ENCODE measurements at regions not wholly inside any gene's neighbourhood (a gene's known extent, or its start where the extent isn't known, plus 50 kb on each side); places are given as distances from the start of the nearest gene placed in this dataset.

DNA sequence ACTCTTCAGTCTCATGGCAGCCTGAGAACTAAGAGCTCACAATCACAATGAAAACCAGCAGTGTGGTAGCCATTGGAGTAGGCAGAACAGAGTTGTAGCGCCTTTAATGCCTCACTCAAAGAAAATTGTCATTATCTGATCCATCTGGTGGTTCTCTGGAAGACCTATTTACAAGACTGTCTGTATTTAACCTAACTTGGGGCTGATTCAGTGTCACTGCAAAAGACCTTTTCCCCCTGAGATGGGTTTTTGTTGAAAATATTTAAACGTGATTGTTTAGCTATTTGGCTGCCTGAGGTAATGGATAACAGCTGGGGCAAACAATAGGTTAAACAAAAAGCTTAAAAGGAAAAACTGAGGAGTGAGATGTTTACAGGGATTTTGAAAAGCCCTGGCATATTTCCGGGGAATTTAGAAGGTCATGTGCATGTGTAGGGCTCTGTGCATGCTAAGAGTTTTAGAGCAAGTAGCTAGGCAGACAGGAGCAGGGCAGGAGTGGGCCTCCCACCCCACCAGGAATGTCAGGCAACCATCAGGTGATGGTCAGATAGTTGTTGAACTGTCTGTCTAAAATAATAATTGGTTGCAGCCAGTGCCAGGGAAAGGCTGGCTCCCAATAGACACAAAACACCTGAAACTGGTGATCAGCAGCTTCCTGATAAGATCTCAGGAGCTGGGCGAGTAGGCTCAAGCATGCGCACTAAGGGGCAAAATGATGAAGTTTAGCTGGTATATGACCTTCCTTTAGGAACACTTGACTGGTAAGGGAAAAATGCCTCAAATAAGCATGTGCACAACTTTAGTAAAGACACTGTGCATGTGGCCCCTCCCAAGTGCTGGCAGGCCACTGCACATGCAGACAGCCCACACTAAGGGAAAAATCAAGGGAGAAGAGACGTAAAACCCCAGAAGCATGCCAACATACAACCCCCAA is 70.8 kb upstream of the AKIRIN2 start:
- H3K27ac ChIP-seq = no peak overlapping the region
- TF ChIP-seq ZFX (IDR thresholded peaks at IDR 0.05) = no peak
- TF ChIP-seq, protein P1, sequence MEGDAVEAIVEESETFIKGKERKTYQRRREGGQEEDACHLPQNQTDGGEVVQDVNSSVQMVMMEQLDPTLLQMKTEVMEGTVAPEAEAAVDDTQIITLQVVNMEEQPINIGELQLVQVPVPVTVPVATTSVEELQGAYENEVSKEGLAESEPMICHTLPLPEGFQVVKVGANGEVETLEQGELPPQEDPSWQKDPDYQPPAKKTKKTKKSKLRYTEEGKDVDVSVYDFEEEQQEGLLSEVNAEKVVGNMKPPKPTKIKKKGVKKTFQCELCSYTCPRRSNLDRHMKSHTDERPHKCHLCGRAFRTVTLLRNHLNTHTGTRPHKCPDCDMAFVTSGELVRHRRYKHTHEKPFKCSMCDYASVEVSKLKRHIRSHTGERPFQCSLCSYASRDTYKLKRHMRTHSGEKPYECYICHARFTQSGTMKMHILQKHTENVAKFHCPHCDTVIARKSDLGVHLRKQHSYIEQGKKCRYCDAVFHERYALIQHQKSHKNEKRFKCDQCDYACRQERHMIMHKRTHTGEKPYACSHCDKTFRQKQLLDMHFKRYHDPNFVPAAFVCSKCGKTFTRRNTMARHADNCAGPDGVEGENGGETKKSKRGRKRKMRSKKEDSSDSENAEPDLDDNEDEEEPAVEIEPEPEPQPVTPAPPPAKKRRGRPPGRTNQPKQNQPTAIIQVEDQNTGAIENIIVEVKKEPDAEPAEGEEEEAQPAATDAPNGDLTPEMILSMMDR (conservative IDR thresholded peaks at IDR 0.05) = no peak

DNA sequence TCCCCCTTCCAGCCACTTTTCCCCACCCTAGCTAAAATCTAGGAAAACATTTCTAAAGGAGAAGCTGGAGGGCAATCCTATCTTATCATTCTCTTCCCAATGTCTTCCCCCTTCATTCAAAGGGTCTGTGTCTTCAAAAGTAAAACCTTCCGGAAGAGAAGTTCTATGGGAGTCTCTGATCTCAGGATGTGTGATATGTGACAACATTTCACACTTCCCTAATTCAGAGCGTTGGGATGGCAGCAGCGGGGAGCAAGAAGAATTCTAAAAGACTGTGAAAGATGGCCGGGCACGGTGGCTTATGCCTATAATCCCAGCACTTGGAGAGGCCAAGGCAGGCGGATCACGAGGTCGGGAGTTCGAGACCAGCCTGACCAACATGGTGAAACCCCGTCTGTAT is 65.4 kb upstream of the AKIRIN2 start:
- TF ChIP-seq ZFX (IDR thresholded peaks at IDR 0.05) = no peak
- TF ChIP-seq, protein P1 (conservative IDR thresholded peaks at IDR 0.05) = no peak
- H3K27ac ChIP-seq = no peak overlapping the region

DNA sequence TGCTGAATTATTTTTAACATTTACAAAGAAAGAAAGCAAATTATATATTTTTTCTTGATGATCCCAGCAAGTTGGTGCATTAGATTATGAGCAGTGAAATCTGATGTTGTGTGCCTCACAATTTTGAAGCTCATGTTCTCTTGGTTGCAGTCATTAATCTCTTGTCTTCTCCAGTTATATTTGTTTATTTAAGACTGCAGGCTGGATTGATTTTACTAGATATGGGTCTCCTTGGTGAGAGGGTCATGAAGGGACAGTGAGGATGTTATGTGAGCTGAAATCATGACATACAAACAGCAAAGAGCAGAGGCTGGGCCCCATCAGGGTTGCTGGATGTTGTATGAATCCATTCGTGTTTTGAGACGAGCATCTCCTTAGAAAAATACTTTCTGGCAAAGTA is 64.2 kb upstream of the AKIRIN2 start:
- no peak overlapping the region for H3K27ac ChIP-seq
- TF ChIP-seq, protein P1 (conservative IDR thresholded peaks at IDR 0.05) = no peak
- no peak for TF ChIP-seq ZFX (IDR thresholded peaks at IDR 0.05)

DNA sequence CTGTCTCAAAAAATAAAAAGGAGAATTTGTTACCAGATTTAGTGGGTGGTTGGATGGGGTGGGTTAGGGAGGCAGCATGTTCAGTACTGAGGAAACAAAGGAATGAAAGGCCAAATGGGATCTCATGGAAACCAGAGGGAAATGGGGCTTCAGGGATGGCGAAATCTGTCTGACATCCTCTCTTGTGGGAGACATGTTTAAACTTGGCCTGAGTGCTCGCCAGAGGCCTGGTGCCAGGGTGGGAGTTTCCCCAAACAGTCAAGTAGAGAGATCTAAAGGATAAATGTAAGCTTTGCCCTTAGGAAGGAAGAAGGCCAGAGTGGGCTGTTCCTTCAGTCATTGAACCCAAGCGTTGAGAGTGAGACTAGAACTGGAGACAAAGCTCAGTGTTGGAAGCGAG is 61.9 kb upstream of the AKIRIN2 start:
- no peak overlapping the region for H3K27ac ChIP-seq
- TF ChIP-seq ZFX (IDR thresholded peaks at IDR 0.05) = no peak
- TF ChIP-seq, protein P1 (conservative IDR thresholded peaks at IDR 0.05) = no peak

DNA sequence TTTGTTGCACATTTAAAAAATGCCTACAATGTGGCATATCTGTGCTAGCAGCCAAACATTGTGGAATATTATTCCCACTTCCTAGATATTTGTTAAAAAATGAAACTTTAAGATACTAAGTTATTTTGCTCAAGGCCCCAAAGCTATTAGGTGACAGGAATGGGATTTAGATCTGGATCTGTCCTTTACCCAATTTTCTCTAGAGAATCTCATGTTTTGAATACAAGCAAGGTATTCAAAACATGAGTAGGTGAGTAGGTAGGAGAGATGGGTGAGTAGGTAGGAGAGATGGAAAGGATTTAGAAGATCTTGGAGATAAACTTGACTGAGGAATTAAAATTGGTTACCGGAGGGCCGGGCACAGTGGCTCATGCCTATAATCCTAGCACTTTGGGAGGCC is 61.2 kb upstream of the AKIRIN2 start:
- TF ChIP-seq ZFX (IDR thresholded peaks at IDR 0.05) = no peak
- TF ChIP-seq, protein P1 (conservative IDR thresholded peaks at IDR 0.05) = no peak
- H3K27ac ChIP-seq = no peak overlapping the region

DNA sequence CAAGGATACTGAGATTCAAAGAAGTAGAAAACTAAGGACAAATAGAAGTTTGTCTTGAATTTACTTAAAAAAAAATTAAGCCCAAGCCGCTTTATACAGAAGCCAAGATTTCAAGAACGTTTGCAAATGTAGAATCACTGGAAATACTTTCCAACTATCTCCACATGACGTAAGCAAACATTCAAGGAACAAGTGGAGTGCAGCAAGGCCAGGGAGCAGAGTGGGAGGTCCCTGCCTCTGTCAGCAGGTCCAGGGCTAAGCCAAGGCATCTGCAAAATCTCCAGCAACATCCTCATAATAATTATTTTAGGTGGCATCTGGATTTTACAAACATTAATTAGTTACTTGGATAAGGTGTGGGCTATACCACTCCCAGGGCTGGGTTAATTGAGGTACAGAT is 60.1 kb upstream of the AKIRIN2 start:
- H3K27ac ChIP-seq = no peak overlapping the region
- TF ChIP-seq, protein P1 (conservative IDR thresholded peaks at IDR 0.05) = no peak
- TF ChIP-seq ZFX (IDR thresholded peaks at IDR 0.05) = no peak

DNA sequence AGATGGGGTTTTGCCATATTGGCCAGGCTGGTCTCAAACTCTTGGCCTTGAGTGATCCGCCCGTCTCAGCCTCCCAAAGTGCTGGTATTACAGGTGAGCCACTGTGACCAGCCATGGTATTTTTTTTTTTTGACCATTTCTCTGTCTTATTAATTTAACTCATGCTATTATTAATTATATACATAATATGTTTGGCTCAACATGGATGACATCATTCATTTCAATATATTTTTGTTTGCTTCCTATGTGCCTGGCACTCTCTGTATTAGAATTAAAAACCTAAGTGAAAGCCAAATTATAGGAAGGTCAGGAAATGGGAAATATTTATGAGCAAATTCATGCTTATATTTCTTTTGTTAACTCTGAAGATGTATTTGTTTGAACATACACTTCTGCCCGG is 55.8 kb upstream of the AKIRIN2 start:
- no peak for TF ChIP-seq ZFX (IDR thresholded peaks at IDR 0.05)
- TF ChIP-seq, protein P1 (conservative IDR thresholded peaks at IDR 0.05) = no peak
- no peak overlapping the region for H3K27ac ChIP-seq
